Natural killer cell (primary cell): ENCODE measurements at regions not wholly inside any gene's neighbourhood (a gene's known extent, or its start where the extent isn't known, plus 50 kb on each side); places are given as distances from the start of the nearest gene placed in this dataset.

Source experiments
- ATAC-seq, 3 donors: fragments of 150-1000 bp in 2 of 3; fragments of 200-7000 bp in 1 of 3; cut with Tn5 transposase; 1 replicate in 1 of 3; 2 replicates in 2 of 3; pipeline ENCODE4 v1.10.0; 2021; ENCODE audit warnings: mild to moderate bottlenecking in 2 of 3, moderate library complexity in 2 of 3
- DNase-seq, 2 donors: peaks; one replicate each; pipeline versions ENCODE4 v3.0.0 to v3.0.0-alpha.2; 2013 to 2021; ENCODE audit warnings: mixed read lengths in 1 of 2
- H3K27ac ChIP-seq: one replicate; pipeline ENCODE4 v1.5.1; 2013; ENCODE audit warnings: mild to moderate bottlenecking, low read length
- H3K27me3 ChIP-seq: one replicate; pipeline ENCODE4 v1.6.1; 2013; ENCODE audit warnings: low read length; ENCODE audit not compliant: control insufficient read depth, insufficient read depth
- H3K36me3 ChIP-seq: one replicate; pipeline ENCODE4 v1.6.1; 2013; ENCODE audit warnings: low read length; ENCODE audit not compliant: control insufficient read depth, insufficient read depth
- H3K4me1 ChIP-seq: one replicate; pipeline ENCODE4 v1.6.1; 2013; ENCODE audit warnings: low read length; ENCODE audit not compliant: control insufficient read depth, insufficient read depth
- H3K4me3 ChIP-seq: one replicate; pipeline ENCODE4 v1.5.1; 2013; ENCODE audit warnings: low read length
- H3K9me3 ChIP-seq: one replicate; pipeline ENCODE4 v1.6.1; 2013; ENCODE audit warnings: low read length; ENCODE audit not compliant: control insufficient read depth, insufficient read depth
- H3K27ac Mint-ChIP-seq, 2 donors: one replicate each; pipeline ENCODE4 v1.8.0; 2022; ENCODE audit warnings: mild to moderate bottlenecking in 2 of 2, mixed read lengths in 2 of 2, moderate library complexity in 1 of 2
- H3K27me3 Mint-ChIP-seq, 2 donors: one replicate each; pipeline ENCODE4 v1.8.0; 2022; ENCODE audit warnings: low read depth in 2 of 2, mixed read lengths in 2 of 2
- H3K36me3 Mint-ChIP-seq: one replicate; pipeline ENCODE4 v1.8.0; 2022; ENCODE audit warnings: mixed read lengths
- H3K4me1 Mint-ChIP-seq, 2 donors: one replicate each; pipeline ENCODE4 v1.8.0; 2022; ENCODE audit warnings: mixed read lengths in 2 of 2
- H3K4me3 Mint-ChIP-seq: one replicate; pipeline ENCODE4 v1.8.0; 2022; ENCODE audit warnings: mild to moderate bottlenecking, moderate library complexity, mixed read lengths
- H3K9me3 Mint-ChIP-seq, 2 donors: one replicate each; pipeline ENCODE4 v1.8.0; 2022; ENCODE audit warnings: mixed read lengths in 2 of 2
- WGBS: methylation state at CpG from one replicate; pipeline ENCODE4 v1.1.7; 2013; ENCODE audit warnings: missing lambda C conversion rate; ENCODE audit not compliant: insufficient coverage; 5-methylcytosine and 5-hydroxymethylcytosine counted together
- intact Hi-C: fragments of 100-400 bp; cut with micrococcal nuclease; formaldehyde crosslinking; loops from one replicate; pipeline ENCODE4 v1.14.2; 2022
- TF ChIP-seq, protein P1 (sequence below): fragments of 200-600 bp; IDR thresholded peaks from one replicate; pipeline ENCODE4 v1.8.0; 2022; ENCODE audit warnings: antibody characterized with exemption

DNA sequence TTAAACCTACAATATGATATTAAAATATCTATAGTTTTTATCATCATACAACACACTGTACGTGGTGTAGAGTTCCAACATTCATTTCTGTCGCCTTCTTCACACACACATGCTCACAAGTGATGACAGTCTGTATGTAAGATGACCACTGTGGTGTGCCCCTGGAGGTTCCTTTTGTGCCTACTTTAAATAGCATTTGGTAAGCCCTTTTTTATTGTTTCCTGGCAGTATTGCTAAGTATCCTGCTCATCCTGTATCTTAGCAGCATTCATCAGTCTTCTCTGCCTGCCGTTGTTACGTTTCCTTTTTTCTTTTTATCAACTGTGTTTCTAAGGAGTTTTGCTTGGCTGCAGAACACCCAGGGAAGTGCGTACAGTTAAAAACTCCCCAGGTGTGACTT, 231.4 kb downstream of the CHRM3 start:
- H3K27me3 Mint-ChIP-seq: peaks cover 0 to 7% of the 10 kb centered on the region in 2 donors
- Histone ChIP-seq H3K4me1 (no peaks in the 10 kb centered on the region), H3K9me3 (no peaks in the 10 kb centered on the region), H3K36me3 (no peaks in the 10 kb centered on the region), H3K27ac (no peak overlapping the region), H3K4me3 (no peak overlapping the region), H3K27me3 (no peaks in the 10 kb centered on the region)
- peaks cover 0 to 2% of the 10 kb centered on the region in 2 donors for H3K9me3 Mint-ChIP-seq
- H3K4me1 Mint-ChIP-seq: no peaks in the 10 kb centered on the region
- DNase-seq (no peak), ATAC-seq (no peak)
- TF ChIP-seq, protein P1, sequence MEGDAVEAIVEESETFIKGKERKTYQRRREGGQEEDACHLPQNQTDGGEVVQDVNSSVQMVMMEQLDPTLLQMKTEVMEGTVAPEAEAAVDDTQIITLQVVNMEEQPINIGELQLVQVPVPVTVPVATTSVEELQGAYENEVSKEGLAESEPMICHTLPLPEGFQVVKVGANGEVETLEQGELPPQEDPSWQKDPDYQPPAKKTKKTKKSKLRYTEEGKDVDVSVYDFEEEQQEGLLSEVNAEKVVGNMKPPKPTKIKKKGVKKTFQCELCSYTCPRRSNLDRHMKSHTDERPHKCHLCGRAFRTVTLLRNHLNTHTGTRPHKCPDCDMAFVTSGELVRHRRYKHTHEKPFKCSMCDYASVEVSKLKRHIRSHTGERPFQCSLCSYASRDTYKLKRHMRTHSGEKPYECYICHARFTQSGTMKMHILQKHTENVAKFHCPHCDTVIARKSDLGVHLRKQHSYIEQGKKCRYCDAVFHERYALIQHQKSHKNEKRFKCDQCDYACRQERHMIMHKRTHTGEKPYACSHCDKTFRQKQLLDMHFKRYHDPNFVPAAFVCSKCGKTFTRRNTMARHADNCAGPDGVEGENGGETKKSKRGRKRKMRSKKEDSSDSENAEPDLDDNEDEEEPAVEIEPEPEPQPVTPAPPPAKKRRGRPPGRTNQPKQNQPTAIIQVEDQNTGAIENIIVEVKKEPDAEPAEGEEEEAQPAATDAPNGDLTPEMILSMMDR: no peak
- H3K4me3 Mint-ChIP-seq: no peak overlapping the region
- WGBS: 70% methylated on average over 5 of the region's 5 CpGs
- intact Hi-C loops: no loop called here
- no peak overlapping the region for H3K27ac Mint-ChIP-seq
- H3K36me3 Mint-ChIP-seq: no peaks in the 10 kb centered on the region

DNA sequence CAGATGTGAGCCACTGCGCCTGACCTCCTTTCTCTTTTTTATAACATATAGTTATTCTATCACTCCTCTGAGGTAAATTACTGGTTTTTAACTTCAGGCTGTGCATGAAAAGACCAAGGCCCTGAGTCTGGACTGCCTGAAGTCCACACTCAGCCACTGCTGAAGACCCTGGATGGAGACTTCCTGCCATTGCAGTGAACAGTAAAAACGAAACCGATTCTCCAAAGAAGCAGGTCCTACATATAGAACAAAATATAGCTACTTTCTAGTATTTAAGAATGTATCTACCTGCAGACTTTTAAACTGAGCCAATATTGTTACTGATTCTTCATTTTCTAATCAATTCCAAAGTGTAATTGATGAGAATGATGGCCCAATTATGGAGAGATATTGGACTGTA, 232.8 kb downstream of the CHRM3 start:
- DNase-seq (no peak), ATAC-seq (no peak)
- Mint-ChIP-seq H3K27ac (no peak overlapping the region), H3K4me1 (no peaks in the 10 kb centered on the region), H3K27me3 (peaks cover 0 to 7% of the 10 kb centered on the region in 2 donors), H3K36me3 (no peaks in the 10 kb centered on the region), H3K4me3 (no peak overlapping the region), H3K9me3 (peaks cover 0 to 2% of the 10 kb centered on the region in 2 donors)
- TF ChIP-seq, protein P1: no peak
- 100% methylated on average over 1 of the region's 3 CpGs for WGBS
- Histone ChIP-seq H3K9me3 (no peaks in the 10 kb centered on the region), H3K27me3 (no peaks in the 10 kb centered on the region), H3K4me1 (no peaks in the 10 kb centered on the region), H3K4me3 (no peak overlapping the region), H3K36me3 (no peaks in the 10 kb centered on the region), H3K27ac (no peak overlapping the region)
- intact Hi-C loops: no loop called here

DNA sequence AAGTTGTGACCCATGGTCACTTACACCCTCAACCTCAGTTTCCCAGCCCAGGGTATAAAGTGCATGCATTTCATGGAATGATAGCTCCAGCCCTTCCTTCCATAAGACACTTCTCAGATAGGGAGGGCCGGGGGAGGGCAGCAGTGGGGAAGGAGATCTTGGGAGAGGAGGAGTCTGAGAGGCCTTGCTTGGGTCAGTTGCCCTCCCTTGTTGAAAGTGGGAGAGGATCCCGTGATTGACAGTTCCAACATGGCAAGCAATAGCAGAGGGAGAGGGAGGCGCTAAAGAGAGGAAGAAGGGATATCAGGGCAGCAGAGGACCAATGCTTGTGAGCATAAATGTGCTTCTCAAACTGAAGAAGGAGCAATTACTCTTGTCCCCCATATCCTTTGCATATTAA, 244.4 kb downstream of the CHRM3 start:
- no peaks in the 10 kb centered on the region for H3K4me1 Mint-ChIP-seq
- H3K27me3 Mint-ChIP-seq: no peaks in the 10 kb centered on the region
- intact Hi-C loops: no loop called here
- ATAC-seq (no peak), DNase-seq (no peak)
- H3K9me3 Mint-ChIP-seq: no peaks in the 10 kb centered on the region
- WGBS: 96% methylated on average over 3 of the region's 3 CpGs
- no peaks in the 10 kb centered on the region for H3K36me3 ChIP-seq
- no peaks in the 10 kb centered on the region for H3K36me3 Mint-ChIP-seq
- no peaks in the 10 kb centered on the region for H3K4me1 ChIP-seq
- TF ChIP-seq, protein P1: no peak
- no peak overlapping the region for H3K4me3 ChIP-seq
- no peak overlapping the region for H3K27ac ChIP-seq
- H3K27ac Mint-ChIP-seq: no peak overlapping the region
- no peaks in the 10 kb centered on the region for H3K9me3 ChIP-seq
- no peak overlapping the region for H3K4me3 Mint-ChIP-seq
- H3K27me3 ChIP-seq: no peaks in the 10 kb centered on the region

DNA sequence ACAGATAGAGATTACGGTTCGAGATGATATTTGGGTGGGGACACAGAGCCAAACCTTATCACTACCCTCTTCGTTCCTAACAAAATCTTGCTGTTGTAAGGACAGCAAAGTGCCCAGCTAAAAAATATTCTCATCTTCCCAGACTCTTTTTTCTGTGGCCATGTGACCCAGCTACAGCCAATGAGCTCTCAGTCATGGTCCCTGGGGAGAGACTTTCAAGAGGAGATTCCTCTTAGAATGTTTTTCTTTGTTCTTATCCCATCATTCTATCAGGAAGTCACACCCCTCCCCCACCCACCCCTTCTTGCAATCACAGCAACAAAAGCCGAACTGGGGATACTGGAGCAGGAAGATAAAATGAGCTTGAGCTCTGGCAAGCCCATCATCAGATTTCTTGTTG, 247.1 kb downstream of the CHRM3 start:
- Mint-ChIP-seq H3K4me3 (no peak overlapping the region), H3K9me3 (no peaks in the 10 kb centered on the region), H3K36me3 (no peaks in the 10 kb centered on the region), H3K27ac (no peak overlapping the region), H3K27me3 (no peaks in the 10 kb centered on the region), H3K4me1 (no peaks in the 10 kb centered on the region)
- no peaks in the 10 kb centered on the region for H3K36me3 ChIP-seq
- DNase-seq (no peak), ATAC-seq (no peak)
- no peak overlapping the region for H3K4me3 ChIP-seq
- H3K27me3 ChIP-seq: no peaks in the 10 kb centered on the region
- no peaks in the 10 kb centered on the region for H3K4me1 ChIP-seq
- intact Hi-C loops: no loop called here
- H3K27ac ChIP-seq: no peak overlapping the region
- WGBS: 93% methylated on average over 4 of the region's 4 CpGs
- H3K9me3 ChIP-seq: no peaks in the 10 kb centered on the region
- TF ChIP-seq, protein P1: no peak
